ACC112 (cell line): ENCODE measurements at regions not wholly inside any gene's neighbourhood (a gene's known extent, or its start where the extent isn't known, plus 50 kb on each side); places are given as distances from the start of the nearest gene placed in this dataset.
"Not testable (repeated sequence)": the region's sequence is repeated elsewhere in the genome, so short reads cannot be mapped to it uniquely, and the experiment has no call there.

ENCODE experiments used
- H2AFZ ChIP-seq: fragments of 200-600 bp; sonication (generic); one replicate; pipeline ENCODE4 v1.6.0; 2017; ENCODE audit warnings: antibody characterized with exemption, low read length; ENCODE audit not compliant: unreplicated experiment
- H3K27ac ChIP-seq: fragments of 200-600 bp; sonication (generic); 2 replicates; pipeline ENCODE4 v1.5.1; 2014; ENCODE audit warnings: low read depth, mild to moderate bottlenecking, antibody characterized with exemption, low read length, moderate library complexity
- H3K27me3 ChIP-seq: fragments of 200-600 bp; sonication (generic); 2 replicates; pipeline ENCODE4 v1.6.1; 2014; ENCODE audit warnings: mild to moderate bottlenecking, antibody characterized with exemption, low read length, moderate library complexity, mixed read lengths; ENCODE audit not compliant: insufficient read depth
- H3K36me3 ChIP-seq: fragments of 200-600 bp; sonication (generic); 2 replicates; pipeline ENCODE4 v1.6.1; 2016; ENCODE audit warnings: mild to moderate bottlenecking, antibody characterized with exemption, low read length, moderate library complexity, mixed read lengths; ENCODE audit not compliant: insufficient read depth
- H3K4me1 ChIP-seq: fragments of 200-600 bp; sonication (generic); one replicate; pipeline ENCODE4 v1.6.1; 2016; ENCODE audit warnings: low read length, mixed read lengths; ENCODE audit not compliant: insufficient read depth, unreplicated experiment, control insufficient read depth
- H3K4me3 ChIP-seq: fragments of 200-600 bp; sonication (generic); 2 replicates; pipeline ENCODE4 v1.5.1; 2014; ENCODE audit warnings: mild to moderate bottlenecking, low read depth, low read length
- H3K79me2 ChIP-seq: fragments of 200-600 bp; sonication (generic); one replicate; pipeline ENCODE4 v1.6.0; 2016; ENCODE audit warnings: low read length; ENCODE audit not compliant: control insufficient read depth, unreplicated experiment, insufficient read depth

- no peaks in the 10 kb centered on the region for H3K36me3 ChIP-seq
- H3K79me2 ChIP-seq = no peaks in the 10 kb centered on the region
- no peak overlapping the region for H2AFZ ChIP-seq
- H3K4me3 ChIP-seq = no peak overlapping the region
- H3K4me1 ChIP-seq = no peaks in the 10 kb centered on the region
- peaks cover 10% of the 10 kb centered on the region for H3K27me3 ChIP-seq
- H3K27ac ChIP-seq = no peak overlapping the region
Measured at GRCh38 chr14:35925319-35925718, 99.2 kb downstream of the BRMS1L start.

- H3K4me3 ChIP-seq, H3K27me3 ChIP-seq, H3K79me2 ChIP-seq, H3K36me3 ChIP-seq, H3K4me1 ChIP-seq, H3K27ac ChIP-seq, H2AFZ ChIP-seq: not testable (repeated sequence)
Measured at GRCh38 chr14:35922590-35922989, 96.5 kb downstream of the BRMS1L start.

- Histone ChIP-seq H3K27ac (no peak overlapping the region), H3K4me3 (no peak overlapping the region), H3K27me3 (peaks cover 10% of the 10 kb centered on the region; the same call in 1 of the 2 replicates), H3K4me1 (no peaks in the 10 kb centered on the region), H3K36me3 (no peaks in the 10 kb centered on the region), H2AFZ (peak overlapping the region; percentile 56), H3K79me2 (no peaks in the 10 kb centered on the region)
Measured at GRCh38 chr14:35921745-35922144, 95.6 kb downstream of the BRMS1L start.
